ENCODE measurements at regions not wholly inside any gene's neighbourhood (a gene's known extent, or its start where the extent isn't known, plus 50 kb on each side); places are given as distances from the start of the nearest gene placed in this dataset.
A peak's percentile ranks its signal among the peaks of the same experiment; 100 is the strongest.

- no peaks in the 10 kb centered on the region for H3K36me3 ChIP-seq (ENCODE audit: control insufficient read depth, insufficient read depth, low read length)
- no peaks in the 10 kb centered on the region for H3K4me1 ChIP-seq (ENCODE audit: control insufficient read depth, insufficient read depth, low read length)
- peak in 1 of 6 donors; percentile 16 for DNase-seq (ENCODE audit: low read depth in 4 of 6, low spot score in 6 of 6)
- H3K4me3 ChIP-seq (ENCODE audit: low read depth, low read length) = no peak overlapping the region
- H3K27me3 ChIP-seq (ENCODE audit: control insufficient read depth, insufficient read depth, low read length) = no peaks in the 10 kb centered on the region
- H3K9me3 ChIP-seq (ENCODE audit: control insufficient read depth, insufficient read depth, low read length) = no peaks in the 10 kb centered on the region
- H3K27ac ChIP-seq (ENCODE audit: low read depth, low read length) = no peak overlapping the region
- WGBS (ENCODE audit: insufficient coverage) = no CpG with 5 or more reads among the region's 2 CpGs
These were observed 384.7 kb downstream of the PDCD6IP start for GRCh38 chr3:34183114-34183513.

- Histone ChIP-seq H3K27me3 (ENCODE audit: control insufficient read depth, insufficient read depth, low read length) (no peaks in the 10 kb centered on the region), H3K4me1 (ENCODE audit: control insufficient read depth, insufficient read depth, low read length) (no peaks in the 10 kb centered on the region), H3K36me3 (ENCODE audit: control insufficient read depth, insufficient read depth, low read length) (no peaks in the 10 kb centered on the region), H3K9me3 (ENCODE audit: control insufficient read depth, insufficient read depth, low read length) (no peaks in the 10 kb centered on the region), H3K4me3 (ENCODE audit: low read depth, low read length) (no peak overlapping the region), H3K27ac (ENCODE audit: low read depth, low read length) (no peak overlapping the region)
- peak in 1 of 6 donors; percentile 75 for DNase-seq (ENCODE audit: low read depth in 4 of 6, low spot score in 6 of 6)
- WGBS (ENCODE audit: insufficient coverage) = 100% methylated on average over 1 of the region's 10 CpGs
These were observed 385.3 kb downstream of the PDCD6IP start for GRCh38 chr3:34183611-34184340.

- peak in 1 of 6 donors; percentile 13 for DNase-seq (ENCODE audit: low read depth in 4 of 6, low spot score in 6 of 6)
- no peaks in the 10 kb centered on the region for H3K4me1 ChIP-seq (ENCODE audit: control insufficient read depth, insufficient read depth, low read length)
- WGBS (ENCODE audit: insufficient coverage) = 100% methylated on average over 1 of the region's 1 CpG
- H3K4me3 ChIP-seq (ENCODE audit: low read depth, low read length) = no peak overlapping the region
- no peaks in the 10 kb centered on the region for H3K27me3 ChIP-seq (ENCODE audit: control insufficient read depth, insufficient read depth, low read length)
- no peaks in the 10 kb centered on the region for H3K9me3 ChIP-seq (ENCODE audit: control insufficient read depth, insufficient read depth, low read length)
- H3K36me3 ChIP-seq (ENCODE audit: control insufficient read depth, insufficient read depth, low read length) = no peaks in the 10 kb centered on the region
- no peak overlapping the region for H3K27ac ChIP-seq (ENCODE audit: low read depth, low read length)
These were observed 386.9 kb downstream of the PDCD6IP start for GRCh38 chr3:34185301-34185700.

GRCh38 chr3:34189133-34189532, 390.7 kb downstream of the PDCD6IP start:
- no peak overlapping the region for H3K4me3 ChIP-seq (ENCODE audit: low read depth, low read length)
- H3K36me3 ChIP-seq (ENCODE audit: control insufficient read depth, insufficient read depth, low read length) = no peaks in the 10 kb centered on the region
- no peaks in the 10 kb centered on the region for H3K4me1 ChIP-seq (ENCODE audit: control insufficient read depth, insufficient read depth, low read length)
- DNase-seq (ENCODE audit: low read depth in 4 of 6, low spot score in 6 of 6) = no peak
- H3K27me3 ChIP-seq (ENCODE audit: control insufficient read depth, insufficient read depth, low read length) = no peaks in the 10 kb centered on the region
- no peak overlapping the region for H3K27ac ChIP-seq (ENCODE audit: low read depth, low read length)
- 100% methylated on average over 2 of the region's 7 CpGs for WGBS (ENCODE audit: insufficient coverage)
- H3K9me3 ChIP-seq (ENCODE audit: control insufficient read depth, insufficient read depth, low read length) = no peaks in the 10 kb centered on the region

- DNase-seq (ENCODE audit: low read depth in 4 of 6, low spot score in 6 of 6) = no peak
- H3K9me3 ChIP-seq (ENCODE audit: control insufficient read depth, insufficient read depth, low read length) = no peaks in the 10 kb centered on the region
- H3K36me3 ChIP-seq (ENCODE audit: control insufficient read depth, insufficient read depth, low read length) = no peaks in the 10 kb centered on the region
- no CpG with 5 or more reads among the region's 2 CpGs for WGBS (ENCODE audit: insufficient coverage)
- no peak overlapping the region for H3K4me3 ChIP-seq (ENCODE audit: low read depth, low read length)
- no peaks in the 10 kb centered on the region for H3K4me1 ChIP-seq (ENCODE audit: control insufficient read depth, insufficient read depth, low read length)
- no peaks in the 10 kb centered on the region for H3K27me3 ChIP-seq (ENCODE audit: control insufficient read depth, insufficient read depth, low read length)
- H3K27ac ChIP-seq (ENCODE audit: low read depth, low read length) = no peak overlapping the region
These were observed 398.5 kb downstream of the PDCD6IP start for GRCh38 chr3:34196914-34197313.

GRCh38 chr3:34198309-34198708, 399.9 kb downstream of the PDCD6IP start:
- WGBS (ENCODE audit: insufficient coverage) = 60% methylated on average over 1 of the region's 1 CpG
- H3K9me3 ChIP-seq (ENCODE audit: control insufficient read depth, insufficient read depth, low read length) = no peaks in the 10 kb centered on the region

GRCh38 chr3:34200576-34200975, 402.1 kb downstream of the PDCD6IP start:
- no peaks in the 10 kb centered on the region for H3K27me3 ChIP-seq (ENCODE audit: control insufficient read depth, insufficient read depth, low read length)
- DNase-seq (ENCODE audit: low read depth in 4 of 6, low spot score in 6 of 6) = no peak
- H3K36me3 ChIP-seq (ENCODE audit: control insufficient read depth, insufficient read depth, low read length) = no peaks in the 10 kb centered on the region
- no peak overlapping the region for H3K4me3 ChIP-seq (ENCODE audit: low read depth, low read length)
- 60% methylated on average over 1 of the region's 1 CpG for WGBS (ENCODE audit: insufficient coverage)
- no peaks in the 10 kb centered on the region for H3K4me1 ChIP-seq (ENCODE audit: control insufficient read depth, insufficient read depth, low read length)
- no peak overlapping the region for H3K27ac ChIP-seq (ENCODE audit: low read depth, low read length)
- H3K9me3 ChIP-seq (ENCODE audit: control insufficient read depth, insufficient read depth, low read length) = no peaks in the 10 kb centered on the region

More at GRCh38 chr3:34198309-34198708, 399.9 kb downstream of the PDCD6IP start:
- Histone ChIP-seq H3K27me3 (ENCODE audit: control insufficient read depth, insufficient read depth, low read length) (no peaks in the 10 kb centered on the region), H3K36me3 (ENCODE audit: control insufficient read depth, insufficient read depth, low read length) (no peaks in the 10 kb centered on the region), H3K4me1 (ENCODE audit: control insufficient read depth, insufficient read depth, low read length) (no peaks in the 10 kb centered on the region), H3K27ac (ENCODE audit: low read depth, low read length) (no peak overlapping the region), H3K4me3 (ENCODE audit: low read depth, low read length) (no peak overlapping the region)
- DNase-seq (ENCODE audit: low read depth in 4 of 6, low spot score in 6 of 6) = no peak

GRCh38 chr3:34202975-34203374, 404.5 kb downstream of the PDCD6IP start:
- 92% methylated on average over 2 of the region's 3 CpGs for WGBS (ENCODE audit: insufficient coverage)
- Histone ChIP-seq H3K4me1 (ENCODE audit: control insufficient read depth, insufficient read depth, low read length) (no peaks in the 10 kb centered on the region), H3K9me3 (ENCODE audit: control insufficient read depth, insufficient read depth, low read length) (no peaks in the 10 kb centered on the region), H3K27ac (ENCODE audit: low read depth, low read length) (no peak overlapping the region), H3K4me3 (ENCODE audit: low read depth, low read length) (no peak overlapping the region), H3K27me3 (ENCODE audit: control insufficient read depth, insufficient read depth, low read length) (no peaks in the 10 kb centered on the region), H3K36me3 (ENCODE audit: control insufficient read depth, insufficient read depth, low read length) (no peaks in the 10 kb centered on the region)
- DNase-seq (ENCODE audit: low read depth in 4 of 6, low spot score in 6 of 6) = peak in 1 of 6 donors; percentile 12

- H3K9me3 ChIP-seq (ENCODE audit: control insufficient read depth, insufficient read depth, low read length) = no peaks in the 10 kb centered on the region
- no peaks in the 10 kb centered on the region for H3K27me3 ChIP-seq (ENCODE audit: control insufficient read depth, insufficient read depth, low read length)
- DNase-seq (ENCODE audit: low read depth in 4 of 6, low spot score in 6 of 6) = peak in 1 of 6 donors; percentile 12
- no peak overlapping the region for H3K27ac ChIP-seq (ENCODE audit: low read depth, low read length)
- WGBS (ENCODE audit: insufficient coverage) = no CpG with 5 or more reads among the region's 4 CpGs
- no peak overlapping the region for H3K4me3 ChIP-seq (ENCODE audit: low read depth, low read length)
- no peaks in the 10 kb centered on the region for H3K4me1 ChIP-seq (ENCODE audit: control insufficient read depth, insufficient read depth, low read length)
- H3K36me3 ChIP-seq (ENCODE audit: control insufficient read depth, insufficient read depth, low read length) = no peaks in the 10 kb centered on the region
These were observed 405.0 kb downstream of the PDCD6IP start for GRCh38 chr3:34203386-34203785.

GRCh38 chr3:34207002-34207401, 408.6 kb downstream of the PDCD6IP start:
- 73% methylated on average over 1 of the region's 2 CpGs for WGBS (ENCODE audit: insufficient coverage)
- H3K4me1 ChIP-seq (ENCODE audit: control insufficient read depth, insufficient read depth, low read length) = no peaks in the 10 kb centered on the region
- no peak overlapping the region for H3K27ac ChIP-seq (ENCODE audit: low read depth, low read length)
- H3K4me3 ChIP-seq (ENCODE audit: low read depth, low read length) = no peak overlapping the region
- H3K36me3 ChIP-seq (ENCODE audit: control insufficient read depth, insufficient read depth, low read length) = no peaks in the 10 kb centered on the region
- no peaks in the 10 kb centered on the region for H3K9me3 ChIP-seq (ENCODE audit: control insufficient read depth, insufficient read depth, low read length)
- peaks cover 2% of the 10 kb centered on the region for H3K27me3 ChIP-seq (ENCODE audit: control insufficient read depth, insufficient read depth, low read length)
- no peak for DNase-seq (ENCODE audit: low read depth in 4 of 6, low spot score in 6 of 6)

All from spinal cord (tissue), 9 donors.